Testis (tissue), 2 donors: ENCODE measurements at regions not wholly inside any gene's neighbourhood (a gene's known extent, or its start where the extent isn't known, plus 50 kb on each side); places are given as distances from the start of the nearest gene placed in this dataset.
A peak's percentile ranks its signal among the peaks of the same experiment; 100 is the strongest.

ENCODE experiments used
- DNase-seq: peaks from one replicate; pipeline ENCODE4 v3.0.0-alpha.2; 2019
- H3K27ac ChIP-seq, 2 donors: fragments of 200-600 bp; sonication (generic); one replicate each; pipeline ENCODE4 v1.5.1; 2019
- H3K27me3 ChIP-seq: fragments of 200-600 bp; sonication (generic); one replicate; pipeline ENCODE4 v1.5.1; 2019
- H3K36me3 ChIP-seq: fragments of 200-600 bp; sonication (generic); one replicate; pipeline ENCODE4 v1.5.1; 2017; ENCODE audit warnings: low read depth; ENCODE audit errors: missing control alignments
- H3K4me1 ChIP-seq: fragments of 200-600 bp; sonication (generic); one replicate; pipeline ENCODE4 v1.5.1; 2019
- H3K4me3 ChIP-seq, 2 donors: fragments of 200-600 bp; sonication (generic); one replicate each; pipeline ENCODE4 v1.5.1; 2017 to 2019
- H3K9me3 ChIP-seq: fragments of 200-600 bp; sonication (generic); one replicate; pipeline ENCODE4 v1.5.1; 2017
- CTCF ChIP-seq, 3 experiments: fragments of 450-650 bp in 2 of 3; fragments of 200-600 bp in 1 of 3; sonication (generic) in 1 of 3; IDR thresholded peaks; one replicate each; pipeline ENCODE4 v1.5.1; 2016 to 2019; ENCODE audit warnings: antibody characterized with exemption in 3 of 3, mild to moderate bottlenecking in 2 of 3, moderate library complexity in 1 of 3
- POLR2A ChIP-seq: fragments of 450-650 bp; IDR thresholded peaks from one replicate; pipeline ENCODE4 v1.6.1; 2017; ENCODE audit warnings: antibody characterized with exemption, mild to moderate bottlenecking, moderate library complexity
- WGBS, 2 donors: methylation state at CpG; one replicate each; pipeline ENCODE4 v1.1.5; 2018; 5-methylcytosine and 5-hydroxymethylcytosine counted together
- intact Hi-C: fragments of 100-400 bp; cut with DNase I; formaldehyde crosslinking; loops from one replicate; pipeline ENCODE4 v1.15.1; 2023; ENCODE audit warnings: low total_unique reads

DNA sequence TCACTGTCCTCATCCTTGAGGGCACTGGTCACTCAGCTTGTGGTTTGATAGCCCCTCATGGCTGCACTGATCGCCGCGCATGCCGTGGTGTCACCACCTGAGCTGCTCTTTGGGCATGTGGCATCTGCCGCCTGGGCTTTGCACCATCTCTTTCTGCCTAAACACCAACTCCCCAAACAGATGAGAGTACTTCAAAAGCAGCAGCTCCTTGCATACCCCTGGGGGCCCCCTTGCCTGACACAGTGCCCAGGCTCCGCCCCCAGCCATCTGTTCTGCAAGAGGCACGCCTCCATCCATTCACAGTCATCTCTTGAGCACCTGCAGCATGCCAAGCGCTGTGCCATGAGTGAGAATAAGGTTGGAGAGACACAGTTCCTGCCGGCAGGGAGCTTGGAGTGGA lies 104.5 kb upstream of the B3GAT1 start:
- no peak for TF ChIP-seq CTCF (IDR thresholded peaks at IDR 0.05)
- TF ChIP-seq POLR2A: no peak
- Histone ChIP-seq H3K27ac (no peak overlapping the region), H3K4me3 (no peak overlapping the region), H3K36me3 (no peaks in the 10 kb centered on the region), H3K27me3 (no peaks in the 10 kb centered on the region), H3K9me3 (no peaks in the 10 kb centered on the region), H3K4me1 (peaks cover 5% of the 10 kb centered on the region)
- intact Hi-C loops: no loop called here
- no peak for DNase-seq
- WGBS, 2 donors: 69 to 78% methylated on average over 6 to 9 of the region's 9 CpGs

DNA sequence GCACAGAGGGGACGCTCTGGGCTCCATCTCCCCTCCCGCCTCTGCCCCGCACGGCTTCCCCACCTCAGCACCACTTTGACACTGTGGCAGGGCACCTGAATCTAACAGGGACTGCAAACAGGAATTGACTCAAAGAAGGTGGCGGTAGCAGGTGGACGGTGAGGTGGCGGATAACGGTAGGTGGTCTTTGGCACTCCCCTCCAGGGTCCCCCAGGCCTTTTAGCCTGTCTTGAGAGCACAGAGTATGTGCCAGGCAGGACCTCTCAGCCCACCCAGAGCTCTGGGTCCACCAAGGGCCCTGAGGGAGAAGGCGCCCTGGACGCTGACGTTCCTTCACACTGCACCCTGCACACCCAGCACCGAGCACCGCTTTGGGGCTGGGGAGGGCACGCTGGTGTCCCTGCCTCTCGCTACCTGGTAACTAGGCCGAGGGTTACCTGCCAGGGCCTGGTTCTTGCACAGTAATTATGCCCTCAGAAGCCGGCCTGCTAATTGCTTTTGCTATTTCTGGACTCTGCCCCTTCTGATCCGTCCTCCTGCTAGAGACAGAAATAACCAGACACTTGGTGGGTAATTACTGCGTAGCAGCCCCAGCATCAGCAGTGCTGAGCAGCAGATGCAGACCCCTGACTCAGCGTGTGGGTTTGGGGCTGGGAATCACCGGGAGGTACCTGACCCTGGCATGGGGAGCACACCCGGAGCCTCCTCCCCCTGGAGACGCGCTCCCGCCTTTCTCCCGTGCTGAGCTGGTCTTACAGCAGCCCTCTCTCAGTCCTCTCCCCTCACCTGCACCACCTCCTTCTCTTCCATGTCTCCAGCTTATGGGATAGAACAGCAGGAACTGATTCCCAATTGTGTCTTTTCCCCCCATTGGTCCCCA lies 103.3 kb upstream of the B3GAT1 start:
- peaks cover 5% of the 10 kb centered on the region for H3K4me1 ChIP-seq
- no peaks in the 10 kb centered on the region for H3K27me3 ChIP-seq
- no peak overlapping the region for H3K4me3 ChIP-seq
- WGBS, 2 donors: 82 to 87% methylated on average over 13 to 26 of the region's 26 CpGs
- no peak for DNase-seq
- no peaks in the 10 kb centered on the region for H3K9me3 ChIP-seq
- TF ChIP-seq POLR2A: no peak
- TF ChIP-seq CTCF (IDR thresholded peaks at IDR 0.05): no peak
- no peak overlapping the region for H3K27ac ChIP-seq
- intact Hi-C loops: no loop called here
- H3K36me3 ChIP-seq: no peaks in the 10 kb centered on the region

DNA sequence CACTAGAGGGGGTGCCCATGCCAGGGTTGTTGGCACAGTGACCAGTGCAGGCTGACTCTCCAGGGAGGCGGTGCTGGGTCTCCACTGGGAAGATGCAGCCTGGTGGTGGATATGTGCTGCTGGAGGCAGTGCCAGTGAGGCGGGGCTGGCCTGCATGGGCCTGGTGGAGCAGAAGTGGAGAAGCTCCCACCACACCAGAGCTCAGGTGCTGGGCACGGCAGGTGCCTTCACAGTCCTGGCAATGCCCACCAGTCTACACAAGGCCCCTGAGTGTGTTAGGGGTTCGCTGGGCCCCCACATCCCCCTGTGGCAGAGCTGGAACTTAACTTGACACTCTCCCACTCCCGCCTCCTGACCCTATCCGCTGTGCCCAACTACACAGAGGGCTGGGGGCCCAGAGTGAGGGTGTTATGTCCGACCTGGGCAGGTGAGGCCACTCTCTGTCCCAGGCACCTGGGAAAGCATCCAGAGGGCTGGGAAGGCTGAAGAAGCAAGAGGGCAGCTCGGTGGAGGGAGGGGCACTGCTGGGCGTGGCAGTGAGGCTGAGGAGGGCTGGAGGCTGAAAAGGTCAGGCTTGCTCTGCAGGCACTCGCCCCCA lies 102.4 kb upstream of the B3GAT1 start:
- intact Hi-C loops: no loop called here
- DNase-seq: peak; percentile 12
- Histone ChIP-seq H3K4me1 (peaks cover 5% of the 10 kb centered on the region), H3K27me3 (no peaks in the 10 kb centered on the region), H3K4me3 (no peak overlapping the region), H3K27ac (no peak overlapping the region), H3K9me3 (no peaks in the 10 kb centered on the region), H3K36me3 (no peaks in the 10 kb centered on the region)
- 73 to 74% methylated on average over 3 to 10 of the region's 10 CpGs for WGBS, 2 donors
- TF ChIP-seq POLR2A (no peak), CTCF (IDR thresholded peaks at IDR 0.05) (no peak)

- intact Hi-C loops: no loop called here
- no peak for DNase-seq
Observed at GRCh38 chr11:134513585-134514120, 101.6 kb upstream of the B3GAT1 start.

More at GRCh38 chr11:134513585-134514120, 101.6 kb upstream of the B3GAT1 start:
- Histone ChIP-seq H3K27ac (no peak overlapping the region), H3K36me3 (no peaks in the 10 kb centered on the region), H3K4me3 (no peak overlapping the region), H3K9me3 (no peaks in the 10 kb centered on the region), H3K27me3 (no peaks in the 10 kb centered on the region), H3K4me1 (no peaks in the 10 kb centered on the region)
- TF ChIP-seq CTCF (IDR thresholded peaks at IDR 0.05): no peak
- no peak for TF ChIP-seq POLR2A
- 74 to 76% methylated on average over 15 to 18 of the region's 18 CpGs for WGBS, 2 donors
